CD8-positive, alpha-beta memory T cell (primary cell): ENCODE measurements at regions not wholly inside any gene's neighbourhood (a gene's known extent, or its start where the extent isn't known, plus 50 kb on each side); places are given as distances from the start of the nearest gene placed in this dataset.
A peak's percentile ranks its signal among the peaks of the same experiment; 100 is the strongest.
"Not testable (repeated sequence)": the region's sequence is repeated elsewhere in the genome, so short reads cannot be mapped to it uniquely, and the experiment has no call there.

Experiments
- CTCF ChIA-PET: fragments of 350-600 bp; sonication (Branson Sonifier 250); formaldehyde crosslinking; loops from one replicate; lab custom pipeline; 2021; ENCODE audit warnings: antibody characterized with exemption; lab: Charles Lee
- POLR2A ChIA-PET: fragments of 350-600 bp; sonication (Branson Sonifier 250); formaldehyde crosslinking; loops from one replicate; lab custom pipeline; 2021; ENCODE audit warnings: antibody characterized with exemption; lab: Charles Lee
- DNase-seq, 5 donors: peaks; one replicate each; pipeline versions ENCODE4 v3.0.0 to v3.0.0-alpha.2; 2020 to 2022; ENCODE audit warnings: mixed read lengths in 1 of 5
- H3K27ac ChIP-seq: one replicate; pipeline ENCODE4 v1.7.0; 2013; ENCODE audit warnings: low read depth, mild to moderate bottlenecking, low read length, moderate library complexity
- H3K27me3 ChIP-seq: 2 replicates; pipeline ENCODE4 v1.7.0; 2013; ENCODE audit warnings: low read length, mild to moderate bottlenecking; ENCODE audit not compliant: insufficient read depth, poor library complexity, severe bottlenecking
- H3K36me3 ChIP-seq: 2 replicates; pipeline ENCODE4 v1.7.0; 2013; ENCODE audit warnings: mild to moderate bottlenecking, low read length, moderate library complexity; ENCODE audit not compliant: insufficient read depth
- H3K4me1 ChIP-seq: 2 replicates; pipeline ENCODE4 v1.7.0; 2013; ENCODE audit warnings: mild to moderate bottlenecking, low read length, moderate library complexity; ENCODE audit not compliant: insufficient read depth
- H3K4me3 ChIP-seq: 2 replicates; pipeline ENCODE4 v1.7.0; 2013; ENCODE audit warnings: mild to moderate bottlenecking, low read length
- H3K9me3 ChIP-seq: 2 replicates; pipeline ENCODE4 v1.7.0; 2013; ENCODE audit warnings: mild to moderate bottlenecking, low read length
- H3K27ac Mint-ChIP-seq, 8 donors: one replicate each; pipeline ENCODE4 v1.8.0; 2020 to 2021; ENCODE audit warnings: mixed read lengths in 8 of 8, mild to moderate bottlenecking in 6 of 8, inconsistent platforms in 3 of 8, moderate library complexity in 3 of 8
- H3K27me3 Mint-ChIP-seq, 2 donors: one replicate each; pipeline ENCODE4 v1.8.0; 2020 to 2021; ENCODE audit warnings: mixed read lengths in 2 of 2, mild to moderate bottlenecking in 1 of 2, moderate library complexity in 1 of 2
- H3K36me3 Mint-ChIP-seq, 3 donors: one replicate each; pipeline ENCODE4 v1.8.0; 2020 to 2021; ENCODE audit warnings: mixed read lengths in 3 of 3, inconsistent platforms in 1 of 3, mild to moderate bottlenecking in 1 of 3
- H3K4me1 Mint-ChIP-seq, 3 donors: one replicate each; pipeline ENCODE4 v1.8.0; 2020 to 2021; ENCODE audit warnings: mixed read lengths in 3 of 3, inconsistent platforms in 1 of 3, mild to moderate bottlenecking in 1 of 3
- H3K4me3 Mint-ChIP-seq, 7 donors: one replicate each; pipeline ENCODE4 v1.8.0; 2020 to 2021; ENCODE audit warnings: mixed read lengths in 7 of 7, mild to moderate bottlenecking in 6 of 7, moderate library complexity in 4 of 7, inconsistent platforms in 2 of 7
- H3K9me3 Mint-ChIP-seq, 5 donors: one replicate each; pipeline ENCODE4 v1.8.0; 2020 to 2022; ENCODE audit warnings: mixed read lengths in 5 of 5, mild to moderate bottlenecking in 3 of 5, moderate library complexity in 2 of 5, inconsistent platforms in 1 of 5

GRCh38 chr11:69948256-69949141, 129.3 kb upstream of the FGF3 start:
- Histone ChIP-seq H3K36me3 (no peaks in the 10 kb centered on the region), H3K4me1 (no peaks in the 10 kb centered on the region), H3K4me3 (no peak overlapping the region), H3K27me3 (peaks cover 4% of the 10 kb centered on the region), H3K9me3 (no peaks in the 10 kb centered on the region), H3K27ac (peak overlapping the region; percentile 47)
- ChIA-PET POLR2A (no interaction called here), CTCF (no interaction called here)
- DNase-seq = no peak
- no peaks in the 10 kb centered on the region for H3K4me1 Mint-ChIP-seq
- no peaks in the 10 kb centered on the region for H3K36me3 Mint-ChIP-seq
- H3K27me3 Mint-ChIP-seq = peaks cover 9 to 25% of the 10 kb centered on the region in 2 donors
- no peak overlapping the region for H3K4me3 Mint-ChIP-seq
- H3K27ac Mint-ChIP-seq = no peak overlapping the region
- H3K9me3 Mint-ChIP-seq = peaks cover 0 to 3% (median 0%) of the 10 kb centered on the region in 5 donors

GRCh38 chr11:69949327-69949726, 128.8 kb upstream of the ANO1 start:
- no peaks in the 10 kb centered on the region for H3K36me3 Mint-ChIP-seq
- Histone ChIP-seq H3K27ac (no peak overlapping the region), H3K9me3 (no peaks in the 10 kb centered on the region), H3K27me3 (no peaks in the 10 kb centered on the region), H3K4me1 (no peaks in the 10 kb centered on the region), H3K36me3 (no peaks in the 10 kb centered on the region), H3K4me3 (no peak overlapping the region)
- H3K4me1 Mint-ChIP-seq = no peaks in the 10 kb centered on the region
- H3K27ac Mint-ChIP-seq = peak overlapping the region in 1 of 8 donors; percentile 46
- H3K9me3 Mint-ChIP-seq = peaks cover 0 to 3% (median 0%) of the 10 kb centered on the region in 5 donors
- no peak for DNase-seq
- peaks cover 6 to 19% of the 10 kb centered on the region in 2 donors for H3K27me3 Mint-ChIP-seq
- POLR2A ChIA-PET = no interaction called here
- H3K4me3 Mint-ChIP-seq = no peak overlapping the region
- CTCF ChIA-PET = no interaction called here

DNA sequence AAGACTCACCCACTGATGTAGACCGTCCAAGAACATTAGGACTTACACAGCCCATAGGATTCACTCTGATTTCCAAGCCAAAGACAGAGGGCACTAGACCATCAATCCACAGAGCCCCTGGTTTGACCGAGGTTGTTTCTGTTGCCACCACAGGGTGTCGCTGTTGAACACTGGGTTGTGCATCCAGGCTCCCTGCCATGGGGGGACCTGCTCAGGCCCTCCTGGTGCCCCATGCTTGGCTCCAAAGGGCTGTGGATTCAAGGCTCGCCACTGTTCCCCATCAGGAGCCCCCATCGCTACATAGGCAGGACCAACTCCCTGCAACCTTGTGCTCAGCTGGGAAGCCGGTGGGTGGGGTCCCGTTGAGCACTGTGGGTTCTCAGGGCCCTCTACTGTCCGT, 128.0 kb upstream of the ANO1 start:
- CTCF ChIA-PET = no interaction called here
- peaks cover 0 to 3% (median 0%) of the 10 kb centered on the region in 5 donors for H3K9me3 Mint-ChIP-seq

DNA sequence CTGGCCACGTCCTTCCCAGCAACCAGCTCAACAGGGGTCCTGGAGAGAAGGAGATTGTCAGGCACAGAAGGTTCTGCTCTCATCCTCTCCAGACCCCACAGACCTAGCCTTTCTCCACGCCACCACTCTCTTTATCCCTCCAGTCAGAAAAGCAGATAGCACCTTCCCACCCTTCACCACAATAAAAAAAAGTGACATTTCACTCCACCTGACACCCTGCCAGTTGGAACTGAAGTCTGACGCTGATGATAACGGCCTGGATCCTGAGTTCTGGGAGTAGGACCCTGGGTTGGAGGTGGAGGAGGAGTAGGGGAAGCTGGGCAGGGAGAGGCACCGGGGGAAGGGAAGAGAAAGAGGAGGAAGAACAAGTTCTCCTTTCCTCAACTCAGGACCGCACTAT, 127.5 kb upstream of the ANO1 start:
- Mint-ChIP-seq H3K27me3 (peaks cover 4 to 16% of the 10 kb centered on the region in 2 donors), H3K4me1 (no peaks in the 10 kb centered on the region), H3K9me3 (peaks cover 0 to 3% (median 0%) of the 10 kb centered on the region in 5 donors), H3K4me3 (no peak overlapping the region), H3K36me3 (no peaks in the 10 kb centered on the region), H3K27ac (no peak overlapping the region)
- H3K27ac ChIP-seq = no peak overlapping the region
- DNase-seq = no peak
- H3K9me3 ChIP-seq = no peaks in the 10 kb centered on the region
- H3K4me3 ChIP-seq = no peak overlapping the region
- no peaks in the 10 kb centered on the region for H3K4me1 ChIP-seq
- ChIA-PET CTCF (interaction anchor here (1.2 kb wide), 1 partner anchor 39 kb away, joined by 3 read pairs; no protein-coding TSS in a partner anchor), POLR2A (no interaction called here)
- H3K27me3 ChIP-seq = no peaks in the 10 kb centered on the region
- H3K36me3 ChIP-seq = no peaks in the 10 kb centered on the region

More for the DNA sequence above, 128.0 kb upstream of the ANO1 start:
- no peak overlapping the region for H3K27ac Mint-ChIP-seq
- H3K36me3 ChIP-seq = no peaks in the 10 kb centered on the region
- H3K27me3 ChIP-seq = no peaks in the 10 kb centered on the region
- H3K27ac ChIP-seq = no peak overlapping the region
- H3K36me3 Mint-ChIP-seq = no peaks in the 10 kb centered on the region
- H3K9me3 ChIP-seq = no peaks in the 10 kb centered on the region
- peaks cover 4 to 16% of the 10 kb centered on the region in 2 donors for H3K27me3 Mint-ChIP-seq
- POLR2A ChIA-PET = no interaction called here
- no peaks in the 10 kb centered on the region for H3K4me1 ChIP-seq
- H3K4me1 Mint-ChIP-seq = no peaks in the 10 kb centered on the region
- no peak for DNase-seq
- no peak overlapping the region for H3K4me3 ChIP-seq
- H3K4me3 Mint-ChIP-seq = no peak overlapping the region

DNA sequence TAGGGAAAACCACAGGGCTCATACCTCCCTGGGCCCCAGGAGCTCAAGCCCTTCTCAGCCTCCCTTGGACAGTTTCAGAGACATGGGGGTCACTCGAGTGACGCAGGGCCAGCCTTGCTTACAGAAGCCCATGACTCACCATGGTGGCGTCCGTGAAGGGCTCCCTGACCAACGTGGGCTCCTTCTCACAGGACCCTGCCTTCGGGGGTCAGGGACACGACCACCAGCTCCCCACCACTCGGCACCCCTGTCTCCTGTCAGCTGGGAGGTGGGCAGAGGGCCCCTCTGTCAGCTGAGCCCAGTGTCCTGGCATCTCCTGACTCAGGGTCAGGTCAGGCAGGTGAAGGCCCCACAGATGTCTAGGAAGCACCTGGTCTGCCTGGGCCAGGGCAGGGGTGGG, 126.3 kb upstream of the ANO1 start:
- DNase-seq = no peak
- peaks cover 4 to 16% of the 10 kb centered on the region in 2 donors for H3K27me3 Mint-ChIP-seq
- H3K9me3 Mint-ChIP-seq = peaks cover 0 to 3% (median 0%) of the 10 kb centered on the region in 5 donors
- H3K4me3 ChIP-seq = no peak overlapping the region
- H3K4me1 Mint-ChIP-seq = no peaks in the 10 kb centered on the region
- H3K27me3 ChIP-seq = no peaks in the 10 kb centered on the region
- ChIA-PET POLR2A (no interaction called here), CTCF (no interaction called here)
- H3K36me3 ChIP-seq = no peaks in the 10 kb centered on the region
- no peaks in the 10 kb centered on the region for H3K9me3 ChIP-seq
- no peak overlapping the region for H3K27ac Mint-ChIP-seq
- H3K27ac ChIP-seq = no peak overlapping the region
- no peaks in the 10 kb centered on the region for H3K4me1 ChIP-seq
- H3K36me3 Mint-ChIP-seq = no peaks in the 10 kb centered on the region
- H3K4me3 Mint-ChIP-seq = no peak overlapping the region

- POLR2A ChIA-PET, H3K27ac Mint-ChIP-seq: not testable (repeated sequence)
Observed at GRCh38 chr11:69952229-69952975, 125.7 kb upstream of the ANO1 start.

DNA sequence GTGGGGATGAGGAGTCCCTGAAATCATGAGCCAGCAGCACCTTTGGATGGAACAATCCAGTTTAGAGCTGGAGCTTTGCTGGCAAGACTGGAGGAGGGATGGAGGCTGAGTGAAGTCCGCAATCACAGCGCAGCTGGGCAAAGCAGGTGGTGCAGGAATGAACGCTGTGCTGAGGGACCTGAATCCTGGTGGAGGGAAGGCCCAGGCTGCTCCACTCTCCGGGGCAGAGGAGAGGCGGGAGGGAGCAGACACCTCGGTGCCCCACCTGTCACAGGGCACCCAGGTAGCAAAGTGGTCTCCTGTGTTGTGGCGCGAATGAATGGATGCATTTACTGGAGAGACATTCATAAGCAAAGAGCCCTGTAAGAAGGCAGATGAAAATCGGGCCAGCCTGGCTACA, 124.8 kb upstream of the ANO1 start:
- Histone ChIP-seq H3K4me3 (no peak overlapping the region), H3K27me3 (no peaks in the 10 kb centered on the region), H3K4me1 (no peaks in the 10 kb centered on the region), H3K27ac (no peak overlapping the region), H3K9me3 (no peaks in the 10 kb centered on the region), H3K36me3 (no peaks in the 10 kb centered on the region)
- Mint-ChIP-seq H3K36me3 (no peaks in the 10 kb centered on the region), H3K9me3 (peaks cover 0 to 3% (median 0%) of the 10 kb centered on the region in 5 donors), H3K4me1 (no peaks in the 10 kb centered on the region), H3K27me3 (peaks cover 8 to 16% of the 10 kb centered on the region in 2 donors), H3K27ac (no peak overlapping the region), H3K4me3 (no peak overlapping the region)
- ChIA-PET CTCF (no interaction called here), POLR2A (no interaction called here)
- no peak for DNase-seq

More at GRCh38 chr11:69952229-69952975, 125.7 kb upstream of the ANO1 start:
- H3K4me1 ChIP-seq, CTCF ChIA-PET, H3K4me3 ChIP-seq, H3K4me3 Mint-ChIP-seq, H3K27ac ChIP-seq, DNase-seq, H3K9me3 Mint-ChIP-seq, H3K4me1 Mint-ChIP-seq, H3K36me3 Mint-ChIP-seq, H3K9me3 ChIP-seq, H3K27me3 ChIP-seq, H3K36me3 ChIP-seq: not testable (repeated sequence)
- peaks cover 6 to 20% of the 10 kb centered on the region in 2 donors for H3K27me3 Mint-ChIP-seq

DNA sequence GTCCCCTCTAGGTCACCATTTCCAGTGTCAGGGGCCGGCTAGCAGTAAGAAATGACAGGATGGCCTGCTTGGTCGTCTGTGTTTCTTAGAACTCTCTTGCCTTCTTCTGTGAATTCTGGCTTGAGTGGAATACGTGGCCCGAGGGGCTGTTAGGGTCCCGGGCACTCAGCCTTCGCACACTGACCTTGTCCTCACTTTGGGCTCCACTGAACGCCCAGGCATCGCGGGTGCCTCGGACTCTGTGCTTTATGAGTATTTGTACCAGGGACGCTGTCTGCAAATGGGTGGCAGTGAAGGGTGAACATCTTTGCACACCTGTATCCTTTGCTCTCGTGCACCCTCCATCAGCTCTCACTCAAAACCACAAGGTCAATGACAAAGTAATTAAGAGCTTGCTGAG, 123.4 kb upstream of the ANO1 start:
- CTCF ChIA-PET = no interaction called here
- no peaks in the 10 kb centered on the region for H3K36me3 Mint-ChIP-seq
- Histone ChIP-seq H3K9me3 (no peaks in the 10 kb centered on the region), H3K4me3 (no peak overlapping the region), H3K4me1 (no peaks in the 10 kb centered on the region), H3K27me3 (no peaks in the 10 kb centered on the region), H3K36me3 (no peaks in the 10 kb centered on the region), H3K27ac (no peak overlapping the region)
- no peaks in the 10 kb centered on the region for H3K4me1 Mint-ChIP-seq
- no peak for DNase-seq
- POLR2A ChIA-PET = no interaction called here
- H3K9me3 Mint-ChIP-seq = peaks cover 0 to under 1% (median 0%) of the 10 kb centered on the region in 5 donors
- H3K4me3 Mint-ChIP-seq = no peak overlapping the region
- peaks cover 9 to 16% of the 10 kb centered on the region in 2 donors for H3K27me3 Mint-ChIP-seq
- H3K27ac Mint-ChIP-seq = no peak overlapping the region
